NCI-H187 treated with DMSO at 0.1 percent for 48 hours (cell line): ENCODE measurements at regions not wholly inside any gene's neighbourhood (a gene's known extent, or its start where the extent isn't known, plus 50 kb on each side); places are given as distances from the start of the nearest gene placed in this dataset.
"Not testable (repeated sequence)": the region's sequence is repeated elsewhere in the genome, so short reads cannot be mapped to it uniquely, and the experiment has no call there.

Experiments used
- DNase-seq: peaks from one replicate; lab custom pipeline; 2025; lab: John Stamatoyannopoulos, UW

DNA sequence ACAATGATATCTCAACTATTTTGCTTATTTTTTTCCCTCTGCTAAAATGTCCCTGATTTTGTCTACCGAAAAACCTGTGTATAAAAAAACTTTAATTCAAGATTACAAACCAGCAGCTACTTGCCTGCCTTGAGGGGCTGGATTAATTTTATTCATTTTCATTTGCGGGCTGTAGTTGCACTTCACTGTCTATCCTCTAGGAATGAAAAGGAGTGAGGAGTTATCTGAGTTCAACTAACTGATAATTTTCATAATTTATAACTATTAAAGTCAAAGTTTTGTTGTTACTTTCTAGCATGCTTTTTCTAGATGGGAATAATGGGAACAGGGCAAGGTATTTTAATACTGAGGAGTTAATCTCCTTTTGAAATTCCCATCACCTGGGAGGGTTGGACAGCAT, 50.3 kb upstream of the AGTPBP1 start:
- not testable (repeated sequence) for DNase-seq

DNA sequence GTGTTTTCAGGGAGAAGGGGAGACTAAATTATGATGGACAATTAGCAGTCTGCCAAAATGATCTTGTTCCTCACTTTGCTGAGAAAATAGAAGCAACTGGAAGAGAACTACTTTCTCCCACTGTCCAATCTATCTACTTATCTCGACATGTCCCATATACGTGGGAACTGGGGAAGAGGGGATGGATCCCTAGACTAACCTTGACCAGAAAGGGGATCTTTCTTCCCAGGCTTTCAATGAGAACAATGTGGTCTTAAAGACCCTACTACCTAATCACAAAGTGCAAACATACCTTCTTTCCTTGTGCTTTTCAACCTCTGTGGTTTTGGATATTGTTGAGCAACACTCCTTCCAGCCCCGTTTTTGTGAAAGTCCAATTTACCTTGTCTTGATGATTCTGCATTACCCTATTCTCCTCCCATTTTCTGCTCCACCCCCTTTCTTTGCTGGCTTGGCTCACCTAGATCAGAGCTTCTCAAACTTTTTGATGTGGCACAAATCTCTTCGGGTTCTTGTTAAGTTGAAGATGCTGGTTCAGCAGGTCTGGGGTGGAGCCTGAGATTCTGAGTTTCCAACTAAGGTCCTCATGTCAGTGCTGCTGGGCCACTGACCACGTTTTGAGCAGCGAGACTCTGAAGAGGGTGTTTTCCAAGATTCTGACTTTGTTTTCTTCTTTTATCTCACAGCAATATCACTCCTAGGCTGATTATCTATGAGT, 61.4 kb upstream of the AGTPBP1 start:
- DNase-seq, result not testable (repeated sequence)

DNA sequence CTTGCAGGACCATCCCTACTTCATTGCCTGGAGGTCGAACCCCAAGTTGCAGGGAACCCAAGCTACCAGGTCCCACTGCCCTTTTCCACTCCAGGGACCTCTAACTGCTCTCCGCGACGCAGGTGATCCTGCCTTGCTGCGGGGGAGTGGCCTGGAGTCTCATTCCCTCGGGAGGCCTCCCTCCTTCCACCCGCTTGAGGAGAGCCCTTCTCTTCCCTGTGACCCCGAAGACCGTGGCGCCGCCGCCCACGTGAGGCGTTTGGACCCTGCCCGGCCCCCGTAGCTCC, 63.0 kb upstream of the AGTPBP1 start:
- not testable (repeated sequence) for DNase-seq

DNA sequence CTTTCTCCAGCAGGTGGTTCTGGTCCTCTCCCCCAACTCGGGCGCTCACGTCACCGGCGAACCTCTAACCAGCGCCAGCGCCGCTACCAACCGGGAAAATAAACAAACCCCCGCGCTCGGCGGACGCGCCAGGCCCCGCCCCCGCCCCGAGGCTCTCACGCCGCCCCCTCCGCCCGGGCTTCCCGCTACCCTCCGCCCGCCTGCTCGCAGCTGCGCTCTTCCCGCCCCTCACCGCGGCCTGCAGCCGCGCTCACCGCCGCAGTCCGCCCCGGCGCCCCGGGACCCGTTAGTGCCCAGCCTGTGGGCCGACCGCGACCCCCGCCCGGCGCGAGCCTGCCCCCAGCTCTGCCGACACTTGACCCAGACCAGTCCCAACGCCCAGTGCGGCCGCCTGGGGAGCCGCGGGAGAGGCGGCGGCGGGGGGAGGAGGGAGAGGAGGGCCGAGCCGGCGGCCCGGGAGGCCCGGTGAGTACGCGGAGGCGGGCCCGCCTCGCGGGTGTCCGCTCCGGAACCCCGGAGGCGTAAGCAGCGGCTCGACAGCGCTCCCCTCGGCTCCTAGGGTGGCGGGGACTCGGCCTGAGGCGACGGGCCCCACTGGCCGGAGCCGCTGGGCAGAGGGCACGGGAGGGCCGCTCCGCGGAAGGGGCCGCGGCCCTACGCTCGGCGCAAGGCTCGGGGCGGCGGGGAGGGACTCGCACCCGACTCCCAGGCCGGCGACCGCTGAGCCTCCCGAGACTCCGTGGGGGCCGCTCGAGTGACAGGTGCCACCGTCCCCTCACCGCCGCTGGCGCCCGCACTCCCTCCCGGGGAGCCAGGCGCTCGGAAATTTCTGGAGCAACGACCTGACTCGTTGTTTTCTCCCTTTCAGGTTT, 63.6 kb upstream of the AGTPBP1 start:
- peak; percentile 1 for DNase-seq

DNA sequence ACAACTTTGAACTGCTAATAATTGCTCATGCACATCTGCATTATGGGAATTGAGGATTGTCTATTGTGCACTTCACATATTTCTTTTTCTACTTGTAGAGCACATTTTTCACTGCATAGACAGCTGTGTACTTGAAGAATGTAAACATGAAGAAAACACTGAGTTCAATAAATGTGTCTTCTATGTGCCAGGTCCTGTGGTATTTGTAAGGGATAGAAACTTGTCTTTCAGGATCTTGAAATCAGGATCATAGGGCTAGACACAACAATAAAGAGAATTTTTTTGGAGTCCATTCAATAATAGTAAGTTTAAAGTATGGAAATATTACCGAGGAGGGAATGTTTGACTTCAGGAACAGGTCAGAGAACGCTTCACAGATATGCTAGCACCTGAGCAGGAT, 66.6 kb upstream of the AGTPBP1 start:
- DNase-seq, result not testable (repeated sequence)

DNA sequence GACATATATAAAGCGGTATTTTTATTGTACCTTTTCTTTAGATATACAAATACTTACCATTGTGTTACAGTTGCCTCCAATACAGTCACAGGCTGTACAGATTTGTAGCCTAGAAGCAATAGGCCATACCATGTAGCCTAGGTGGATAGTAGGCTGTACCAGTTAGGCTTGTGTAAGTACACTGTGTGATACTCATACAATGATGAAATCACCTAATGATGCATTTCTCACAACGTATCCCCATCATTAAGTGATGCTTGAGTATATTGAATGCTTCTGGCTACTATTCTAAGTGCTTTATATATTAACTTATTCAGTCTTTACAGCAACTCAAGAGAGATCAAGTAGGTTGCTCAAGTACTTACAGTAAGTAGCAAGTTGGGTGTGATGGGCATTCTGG, 71.6 kb upstream of the AGTPBP1 start:
- not testable (repeated sequence) for DNase-seq

DNA sequence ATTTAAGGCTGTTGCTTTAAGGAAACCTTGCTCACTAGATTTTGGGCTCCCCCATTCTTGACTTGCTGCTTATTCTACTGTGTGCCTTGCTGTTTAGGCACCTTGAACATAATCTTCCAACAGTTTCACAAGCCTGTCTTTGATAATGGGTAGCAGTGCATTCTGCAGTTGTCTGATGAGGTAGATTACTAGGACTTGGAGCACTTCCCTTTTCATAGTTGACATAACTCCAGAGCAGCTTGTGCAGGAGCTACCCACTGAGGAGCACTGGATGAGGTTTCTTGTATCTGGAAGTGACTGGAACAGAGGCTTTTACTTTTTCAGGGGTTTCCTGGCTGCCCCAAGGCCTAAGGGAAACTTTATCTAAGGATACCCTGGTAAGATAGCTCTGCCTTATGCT, 73.0 kb upstream of the AGTPBP1 start:
- DNase-seq, result not testable (repeated sequence)

DNA sequence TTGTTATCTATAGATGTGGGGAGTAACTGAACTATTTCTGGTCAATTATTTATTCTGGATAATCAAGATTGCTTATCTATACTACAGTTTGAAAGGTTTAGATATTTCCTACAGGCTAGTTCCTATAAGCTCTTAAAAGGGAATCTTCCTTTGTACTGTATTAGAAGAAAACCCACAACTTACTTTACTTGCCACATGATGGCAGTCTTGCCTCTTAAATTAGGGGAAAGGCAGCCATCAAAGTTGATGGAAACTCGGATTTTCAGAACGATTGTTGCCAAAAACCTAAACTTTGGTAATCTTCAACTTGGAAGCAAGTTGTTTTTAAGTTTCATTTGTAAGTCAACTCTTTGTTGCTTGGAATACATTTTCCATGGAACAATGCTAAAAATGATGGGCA, 77.2 kb upstream of the AGTPBP1 start:
- DNase-seq, result not testable (repeated sequence)

DNA sequence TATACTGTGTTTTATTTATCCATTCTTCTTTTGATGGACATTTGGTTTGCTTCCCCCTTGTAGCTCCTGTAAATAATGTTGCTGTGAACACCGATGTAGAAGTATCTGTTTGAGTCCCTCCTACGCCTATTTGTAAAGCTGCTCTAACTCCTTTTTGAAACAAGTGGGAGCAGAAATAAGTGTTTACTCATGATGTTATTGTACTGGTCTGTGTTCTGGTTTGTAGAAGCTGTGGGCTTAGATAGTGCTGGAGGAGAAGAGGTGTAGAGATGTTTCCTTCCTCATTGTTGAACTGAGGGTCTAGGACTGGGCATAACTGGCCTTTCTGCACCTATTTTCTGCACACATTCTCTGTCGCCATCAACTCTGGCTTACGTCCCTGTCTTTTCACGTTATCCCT, 78.8 kb upstream of the AGTPBP1 start:
- DNase-seq, result not testable (repeated sequence)

DNA sequence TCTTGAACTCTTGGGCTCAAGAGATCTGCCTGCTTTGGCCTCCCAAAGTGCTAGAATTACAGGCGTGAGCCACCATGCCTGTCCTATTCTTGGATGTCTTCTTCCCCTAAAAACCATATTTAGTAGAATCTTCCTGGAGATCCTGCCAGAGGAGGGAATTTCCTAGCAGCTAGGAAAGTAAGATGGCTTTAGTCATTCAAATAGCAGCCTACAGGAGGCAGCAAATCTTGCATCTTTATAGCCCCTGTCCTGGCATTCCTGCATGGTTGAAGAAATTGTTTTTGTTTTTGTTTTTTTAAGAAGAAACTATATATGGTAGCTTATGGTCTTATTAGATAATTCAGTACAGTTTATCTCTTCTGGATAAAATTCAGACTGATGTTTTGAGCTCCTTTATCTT, 83.2 kb upstream of the AGTPBP1 start:
- DNase-seq, result not testable (repeated sequence)

DNA sequence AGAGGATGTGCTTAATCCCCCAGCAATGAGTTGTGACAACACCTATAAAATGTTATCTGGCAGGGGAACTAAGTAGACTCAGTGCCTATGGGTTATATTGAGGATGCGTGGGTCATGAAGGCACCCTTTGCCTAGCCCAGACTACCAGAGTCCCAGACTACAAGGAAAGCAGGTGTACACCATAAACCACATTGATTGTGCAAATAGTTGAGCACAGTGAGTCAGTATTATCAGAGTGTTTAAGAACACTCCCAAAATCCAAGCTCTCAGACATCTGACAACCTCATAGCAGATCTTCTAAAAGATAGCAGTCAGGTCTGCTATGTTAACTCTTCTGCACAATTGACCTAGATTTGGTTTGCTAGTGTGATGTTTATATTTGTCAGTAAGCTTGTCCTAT, 92.8 kb upstream of the AGTPBP1 start:
- DNase-seq, result not testable (repeated sequence)

DNA sequence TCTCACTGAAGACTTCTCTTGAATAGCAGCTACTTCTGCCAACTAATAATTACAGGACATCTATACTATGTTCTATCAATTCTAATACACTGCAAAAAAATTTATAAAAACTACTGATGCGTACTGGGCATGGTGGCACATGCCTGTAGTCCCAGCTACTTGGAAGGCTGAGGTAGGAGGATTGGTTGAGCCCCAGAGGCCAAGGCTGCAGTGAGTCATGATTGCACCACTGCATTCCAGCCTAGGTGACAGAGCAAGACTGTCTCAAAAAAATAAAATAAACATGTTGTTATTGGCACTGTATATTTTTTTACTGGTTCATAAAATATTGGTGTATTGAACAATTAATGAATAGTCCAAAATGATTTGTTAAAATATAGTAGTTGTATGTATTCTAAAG, 97.0 kb upstream of the NAA35 start:
- DNase-seq, result not testable (repeated sequence)

DNA sequence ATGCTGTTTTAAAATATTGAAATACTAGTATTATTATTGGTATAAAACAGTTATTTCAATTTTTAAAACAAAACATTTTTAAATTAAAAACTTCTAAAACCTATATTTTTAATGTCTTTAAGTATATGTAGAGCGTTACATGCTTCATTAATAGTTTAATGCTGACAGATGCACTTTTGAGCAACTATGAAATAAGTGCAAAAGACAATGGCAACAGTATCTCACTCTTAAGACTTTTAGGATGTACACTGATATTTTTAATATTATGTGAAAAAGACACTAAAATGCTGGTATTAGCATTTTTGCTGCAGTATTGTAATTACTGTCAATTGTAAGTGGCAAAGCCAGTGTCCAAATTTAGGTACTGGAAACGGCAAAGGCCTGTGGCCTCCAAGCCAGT, 93.2 kb upstream of the NAA35 start:
- DNase-seq, result not testable (repeated sequence)

DNA sequence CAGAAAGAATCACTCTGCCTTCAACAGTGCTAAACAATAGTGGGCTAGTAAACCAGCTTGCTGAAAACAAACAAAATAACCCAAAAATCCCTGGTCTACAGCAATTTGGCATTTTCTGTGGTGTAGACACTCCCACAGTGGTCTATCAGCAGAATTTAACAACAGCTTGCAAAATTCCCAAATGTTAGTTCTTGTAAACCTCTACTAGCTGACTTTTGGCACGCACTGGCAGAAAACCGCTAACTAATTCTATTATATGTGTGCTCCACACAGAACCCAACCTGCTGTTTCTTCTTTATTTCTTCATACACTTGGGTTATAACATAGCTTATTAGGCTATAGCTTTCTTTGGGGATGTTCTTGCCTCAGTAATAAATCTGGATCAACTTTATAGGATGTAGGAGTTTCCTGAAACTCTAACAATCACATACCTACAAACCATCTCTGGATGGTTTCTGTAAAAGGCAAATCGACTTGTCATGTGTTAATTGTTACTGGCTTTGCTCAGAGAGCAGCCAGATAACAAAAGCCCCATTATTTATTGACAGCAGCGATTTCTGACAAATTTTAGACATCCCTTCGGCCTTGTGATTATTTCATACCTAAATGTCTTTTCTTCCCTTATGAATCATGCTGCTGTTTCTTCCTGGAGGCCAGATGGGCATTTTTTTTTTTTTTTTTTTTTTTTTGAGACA, 82.7 kb upstream of the NAA35 start:
- DNase-seq, result no peak

DNA sequence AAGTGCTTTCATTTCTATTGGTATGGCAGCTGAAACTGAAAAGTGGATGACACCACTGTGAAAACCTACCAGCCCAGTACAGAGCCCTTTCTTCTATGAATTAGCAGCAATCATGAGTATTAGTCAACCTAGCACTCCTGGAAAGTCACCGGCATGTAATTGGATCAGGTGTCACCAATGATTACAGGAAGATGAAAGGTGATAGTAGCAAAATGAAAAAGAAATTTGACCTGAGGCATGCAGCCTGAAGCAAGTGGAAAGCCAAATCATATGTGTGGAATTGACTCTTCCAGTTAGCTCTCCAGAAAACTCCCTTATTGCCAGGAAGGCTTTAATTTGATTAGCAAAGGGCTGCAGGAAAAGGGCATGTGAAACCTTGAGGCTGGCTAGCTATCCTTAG, 81.2 kb upstream of the NAA35 start:
- DNase-seq, result no peak

DNA sequence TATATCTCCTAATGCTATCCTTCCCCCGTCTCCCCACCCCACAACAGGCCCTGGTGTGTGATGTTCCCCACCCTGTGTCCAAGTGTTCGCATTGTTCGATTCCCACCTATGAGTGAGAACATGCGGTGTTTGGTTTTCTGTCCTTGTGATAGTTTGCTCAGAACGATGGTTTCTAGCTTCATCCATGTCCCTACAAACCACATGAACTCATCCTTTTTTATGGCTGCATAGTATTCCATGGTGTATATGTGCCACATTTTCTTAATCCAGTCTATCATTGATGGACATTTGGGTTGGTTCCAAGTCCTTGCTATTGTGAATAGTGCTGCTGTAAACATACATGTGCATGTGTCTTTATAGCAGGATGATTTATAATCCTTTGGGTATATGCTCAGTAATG, 79.1 kb upstream of the NAA35 start:
- not testable (repeated sequence) for DNase-seq

DNA sequence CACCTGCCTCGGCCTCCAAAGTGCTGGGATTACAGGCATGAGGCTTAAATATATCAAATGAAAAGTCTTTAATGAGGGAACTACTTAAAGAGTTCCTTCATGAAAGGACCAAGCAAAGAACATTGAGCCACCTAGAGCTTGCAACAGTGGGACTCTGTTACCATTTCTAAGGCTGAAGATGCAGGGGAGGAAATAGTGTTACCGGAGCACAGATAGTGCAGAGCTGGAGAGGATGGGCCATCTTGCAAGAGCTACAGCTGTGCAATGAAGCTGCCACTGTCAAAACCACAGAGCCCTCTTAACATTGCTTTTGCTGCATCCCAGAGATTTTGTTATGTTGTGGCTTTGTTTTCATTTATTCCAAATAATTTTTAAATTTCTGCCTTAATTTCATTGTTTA, 77.1 kb upstream of the NAA35 start:
- no peak for DNase-seq

DNA sequence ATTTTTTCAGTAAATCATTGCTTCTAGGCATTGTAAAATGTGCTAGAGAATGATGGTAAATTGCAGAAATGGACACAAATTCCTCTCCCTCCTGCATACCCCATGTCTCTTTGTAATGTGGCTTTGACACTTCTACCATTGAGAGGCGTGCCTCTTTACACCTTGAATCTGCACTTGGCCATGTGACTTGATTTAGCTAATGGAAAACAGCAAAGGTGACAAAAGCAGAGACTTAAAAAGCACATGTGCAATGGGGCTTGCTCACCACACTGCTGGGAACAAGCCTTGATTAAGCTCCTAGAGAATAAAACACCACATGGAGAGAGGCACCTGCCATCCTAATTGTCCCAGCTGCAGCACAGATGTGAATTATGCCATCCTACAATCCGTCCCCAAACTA, 69.9 kb upstream of the NAA35 start:
- no peak for DNase-seq

DNA sequence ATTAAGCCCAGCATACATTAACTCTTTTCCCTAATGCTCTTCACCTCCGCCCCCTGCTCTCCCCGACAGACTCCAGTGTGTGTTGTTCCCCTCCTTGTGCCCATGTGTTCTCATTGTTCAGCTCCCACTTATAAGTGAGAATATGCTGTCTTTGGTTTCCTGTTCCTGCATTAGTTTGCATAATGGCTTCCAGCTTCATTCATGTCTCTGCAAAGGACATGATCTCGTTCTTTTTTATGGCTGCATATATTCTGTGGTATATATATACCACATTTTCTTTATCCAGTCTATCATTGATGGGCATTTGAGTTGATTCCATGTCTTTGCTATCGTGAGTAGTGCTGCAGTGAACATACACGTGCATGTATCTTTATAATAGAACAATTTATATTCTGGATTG, 69.3 kb upstream of the NAA35 start:
- DNase-seq, result not testable (repeated sequence)

DNA sequence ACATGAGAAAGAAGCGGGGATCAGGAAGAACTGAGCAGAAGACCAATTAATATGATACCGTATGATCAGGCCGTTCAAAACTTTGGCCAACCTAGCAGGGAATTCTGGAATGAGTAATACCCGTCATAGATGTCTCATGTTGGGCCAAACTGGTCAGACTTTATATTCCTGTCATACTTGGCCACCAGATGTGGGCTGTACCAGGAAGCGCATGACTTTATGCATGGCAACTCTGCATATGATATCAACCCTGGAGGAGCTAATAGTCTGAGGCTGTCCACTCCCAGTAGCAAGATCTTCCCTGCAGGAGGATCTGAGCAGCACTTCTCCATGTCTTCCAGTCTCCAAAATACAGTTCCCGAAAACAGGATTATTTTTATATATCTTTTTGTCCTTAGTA, 68.5 kb upstream of the NAA35 start:
- DNase-seq, result no peak

DNA sequence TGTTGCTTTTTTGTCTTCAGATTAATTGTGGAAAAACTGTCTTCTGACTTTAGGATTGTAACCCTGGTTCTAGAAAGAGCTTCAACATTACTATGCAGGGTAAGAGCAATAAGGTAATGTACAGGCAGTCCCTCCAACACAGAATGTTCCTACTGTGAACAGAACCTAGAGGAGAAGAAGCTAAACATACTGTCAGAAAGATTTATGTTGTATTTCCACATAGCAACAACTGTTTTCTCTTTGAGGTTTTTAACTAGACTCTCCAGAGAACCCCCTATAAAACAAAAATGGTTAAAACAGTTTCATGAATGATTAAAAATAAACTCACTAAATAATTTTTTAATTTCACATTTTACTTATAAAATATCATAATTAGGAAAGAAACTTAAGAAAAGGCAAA, 64.3 kb upstream of the NAA35 start:
- no peak for DNase-seq

DNA sequence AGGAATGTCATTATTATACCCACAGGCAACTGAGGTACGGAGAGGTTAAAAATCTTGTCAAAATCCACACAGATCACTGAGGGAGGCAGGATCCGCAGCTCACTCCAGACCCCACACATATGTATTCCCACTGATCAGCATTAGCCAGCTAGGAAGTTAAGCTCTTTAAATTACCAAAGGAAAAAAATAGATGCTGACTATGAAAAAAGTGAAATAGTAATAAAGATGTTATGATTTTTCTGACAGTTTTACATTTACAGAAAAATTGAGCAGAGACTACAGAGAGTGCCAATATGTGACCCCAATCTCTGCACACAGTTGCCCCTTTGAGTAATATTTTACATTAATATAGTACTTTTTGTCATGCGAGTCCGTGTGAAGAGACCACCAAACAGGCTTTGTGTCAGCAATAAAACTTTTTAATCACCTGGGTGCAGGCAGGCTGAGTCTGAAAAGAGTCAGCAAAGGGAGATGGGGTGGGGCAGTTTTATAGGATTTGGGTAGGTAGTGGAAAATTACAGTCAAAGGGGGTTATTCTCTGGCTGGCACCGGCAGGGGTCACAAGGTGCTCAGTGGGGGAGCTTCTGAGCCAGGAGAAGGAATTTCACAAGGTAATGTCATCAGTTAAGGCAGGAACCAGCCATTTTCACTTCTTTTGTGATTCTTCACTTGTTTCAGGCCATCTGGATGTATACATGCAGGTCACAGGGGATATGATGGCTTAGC, 61.9 kb upstream of the NAA35 start:
- DNase-seq, result not testable (repeated sequence)
